Thyroid gland (tissue), 4 donors: ENCODE measurements at regions not wholly inside any gene's neighbourhood (a gene's known extent, or its start where the extent isn't known, plus 50 kb on each side); places are given as distances from the start of the nearest gene placed in this dataset. TPM values are rescaled to one million over a fixed set of nuclear protein-coding genes. Genes with fewer than 3 reads are reported as not detected.

Experiments used
- DNase-seq, 2 donors: peaks; one replicate each; pipeline ENCODE4 v3.0.0-alpha.2; 2019
- H3K27ac ChIP-seq, 3 donors: fragments of 200-600 bp; sonication (generic); 1 replicate in 2 of 3; 2 replicates in 1 of 3; pipeline ENCODE4 v1.5.1; 2016 to 2019; ENCODE audit warnings: mild to moderate bottlenecking in 1 of 3, moderate library complexity in 1 of 3
- H3K27me3 ChIP-seq: fragments of 200-600 bp; sonication (generic); one replicate; pipeline ENCODE4 v1.5.1; 2019
- H3K36me3 ChIP-seq, 2 donors: fragments of 200-600 bp; sonication (generic); one replicate each; pipeline ENCODE4 v1.5.1; 2016 to 2019
- H3K4me1 ChIP-seq, 2 donors: fragments of 200-600 bp; sonication (generic); one replicate each; pipeline ENCODE4 v1.5.1; 2017 to 2019
- H3K4me3 ChIP-seq, 3 donors: fragments of 200-600 bp; sonication (generic); replicated peaks in 1 of 3; 1 replicate in 2 of 3; 2 replicates in 1 of 3; pipeline ENCODE4 v1.5.1; 2016; ENCODE audit warnings: mild to moderate bottlenecking in 1 of 3
- H3K9me3 ChIP-seq: fragments of 200-600 bp; sonication (generic); one replicate; pipeline ENCODE4 v1.5.1; 2017
- CTCF ChIP-seq, 6 experiments: fragments of 200-600 bp in 3 of 6; fragments of 450-650 bp in 3 of 6; sonication (generic) in 3 of 6; IDR thresholded peaks; one replicate each; pipeline ENCODE4 v1.5.1; 2016 to 2019; ENCODE audit warnings: antibody characterized with exemption in 6 of 6, mild to moderate bottlenecking in 2 of 6, inconsistent platforms in 1 of 6, moderate library complexity in 1 of 6
- POLR2A ChIP-seq, 2 donors: fragments of 450-650 bp; IDR thresholded peaks; one replicate each; pipeline ENCODE4 v1.6.1; 2017; ENCODE audit warnings: antibody characterized with exemption in 2 of 2, mild to moderate bottlenecking in 2 of 2, moderate library complexity in 1 of 2
- WGBS, 2 donors: methylation state at CpG; one replicate each; pipeline ENCODE4 v1.1.5; 2017; 5-methylcytosine and 5-hydroxymethylcytosine counted together
- intact Hi-C: fragments of 100-400 bp; cut with DNase I; formaldehyde crosslinking; loops from one replicate; pipeline ENCODE4 v1.15.1; 2023
- small RNA-seq: library from RNA; depleted of rRNA; stranded (forward); fragments of <200 nt; gene quantifications from one replicate; pipeline ENCODE3, GENCODE V24; 2016

- intact Hi-C loops = no loop called here
- WGBS, 2 donors = 90 to 94% methylated on average over 4 of the region's 4 CpGs
- Histone ChIP-seq H3K27me3 (no peaks in the 10 kb centered on the region), H3K4me1 (no peaks in the 10 kb centered on the region), H3K9me3 (no peaks in the 10 kb centered on the region), H3K4me3 (no peak overlapping the region), H3K36me3 (peaks cover 11 to 16% of the 10 kb centered on the region in 2 donors), H3K27ac (no peak overlapping the region)
- DNase-seq = no peak
- TF ChIP-seq POLR2A (IDR thresholded peaks at IDR 0.05) = no peak
- no peak for TF ChIP-seq CTCF (IDR thresholded peaks at IDR 0.05)
These were observed 61.1 kb upstream of the RPS13 start for GRCh38 chr11:17138562-17138961.

DNA sequence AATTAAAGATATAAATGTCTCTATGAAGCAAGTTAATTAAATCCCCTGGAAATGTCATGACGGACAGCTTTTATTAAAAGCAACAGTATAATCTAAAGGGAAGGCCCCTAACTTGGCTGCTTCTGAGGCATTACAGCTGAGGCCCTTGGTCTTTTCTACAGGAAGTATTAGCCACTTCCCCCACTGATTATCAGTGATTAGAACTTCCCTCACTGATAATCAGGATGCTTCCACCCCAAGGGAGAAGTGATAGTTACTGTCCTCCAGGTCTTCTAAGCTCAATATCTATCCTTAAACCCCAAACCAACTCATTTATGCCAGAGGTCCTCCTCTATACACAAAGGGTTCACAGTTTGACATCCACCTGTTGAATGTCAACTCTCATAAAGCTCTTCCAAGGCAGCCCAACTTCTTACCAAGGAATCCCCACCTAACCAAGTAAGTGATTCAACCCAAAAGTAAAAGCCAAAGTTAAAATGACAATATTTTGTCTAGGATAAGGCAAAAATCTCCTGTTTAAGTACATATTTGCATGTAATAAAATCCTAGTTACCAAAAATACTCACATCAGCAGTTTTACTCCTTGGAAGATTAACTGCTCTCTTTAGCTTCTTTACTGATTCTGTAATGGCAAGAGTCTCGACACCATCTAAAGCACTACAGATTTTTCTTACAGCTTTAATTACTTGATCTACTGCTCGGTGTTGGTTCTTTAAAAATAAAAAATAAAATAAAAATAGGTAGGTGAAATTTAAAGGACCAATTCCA lies 58.6 kb upstream of the RPS13 start:
- H3K4me1 ChIP-seq = no peaks in the 10 kb centered on the region
- intact Hi-C loops = no loop called here
- H3K4me3 ChIP-seq = no peak overlapping the region
- peaks cover 20% of the 10 kb centered on the region in 2 donors for H3K36me3 ChIP-seq
- DNase-seq = no peak
- 92 to 96% methylated on average over 3 of the region's 3 CpGs for WGBS, 2 donors
- H3K27me3 ChIP-seq = no peaks in the 10 kb centered on the region
- no peak overlapping the region for H3K27ac ChIP-seq
- TF ChIP-seq POLR2A (IDR thresholded peaks at IDR 0.05) (no peak), CTCF (IDR thresholded peaks at IDR 0.05) (no peak)
- H3K9me3 ChIP-seq = no peaks in the 10 kb centered on the region

- H3K27ac ChIP-seq = no peak overlapping the region
- no peaks in the 10 kb centered on the region for H3K4me1 ChIP-seq
- H3K27me3 ChIP-seq = no peaks in the 10 kb centered on the region
- H3K9me3 ChIP-seq = no peaks in the 10 kb centered on the region
- peaks cover 20 to 24% of the 10 kb centered on the region in 2 donors for H3K36me3 ChIP-seq
- intact Hi-C loops = no loop called here
- H3K4me3 ChIP-seq = no peak overlapping the region
- no peak for TF ChIP-seq CTCF (IDR thresholded peaks at IDR 0.05)
- TF ChIP-seq POLR2A (IDR thresholded peaks at IDR 0.05) = no peak
- DNase-seq = no peak
These were observed 55.2 kb upstream of the RPS13 start for GRCh38 chr11:17132654-17133053.

DNA sequence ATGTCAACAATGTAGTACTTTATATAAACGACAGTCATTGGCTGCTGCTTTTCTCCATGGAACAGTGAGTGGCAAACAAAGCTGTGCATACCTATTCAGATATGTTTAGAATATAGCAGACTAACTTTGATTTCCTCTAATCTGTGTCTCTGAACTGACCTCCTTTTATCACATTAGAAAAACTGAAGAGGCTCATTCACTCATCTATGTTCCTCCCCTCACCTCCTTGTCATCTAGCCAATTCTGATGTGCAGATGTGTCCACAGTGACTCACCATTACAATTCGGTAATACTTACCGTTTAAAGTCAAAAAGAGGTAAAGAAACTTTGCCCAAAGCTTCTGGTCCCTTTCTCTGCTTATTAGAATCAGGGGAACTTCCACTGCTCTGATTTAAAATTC lies 51.5 kb upstream of the RPS13 start:
- 73 to 77% methylated on average over 3 of the region's 3 CpGs for WGBS, 2 donors
- no peak overlapping the region for H3K27ac ChIP-seq
- TF ChIP-seq CTCF (IDR thresholded peaks at IDR 0.05) (no peak), POLR2A (IDR thresholded peaks at IDR 0.05) (no peak)
- no peaks in the 10 kb centered on the region for H3K9me3 ChIP-seq
- H3K36me3 ChIP-seq = peaks cover 10 to 13% of the 10 kb centered on the region in 2 donors
- intact Hi-C loops = no loop called here
- no peaks in the 10 kb centered on the region for H3K27me3 ChIP-seq
- H3K4me3 ChIP-seq = no peak overlapping the region
- no peaks in the 10 kb centered on the region for H3K4me1 ChIP-seq
- DNase-seq = no peak

Small RNA genes lying in the stretch of these regions (small RNA-seq; reads per million reads assigned to genes)
- gene AC126389.1 = not detected
